ENCODE measurements at regions not wholly inside any gene's neighbourhood (a gene's known extent, or its start where the extent isn't known, plus 50 kb on each side); places are given as distances from the start of the nearest gene placed in this dataset.

- TF ChIP-seq CTCF (conservative IDR thresholded peaks at IDR 0.05; ENCODE audit: low read depth, low read length) (no peak), NFE2L2 (IDR thresholded peaks at IDR 0.05; ENCODE audit: low read depth, low read length) (no peak), BHLHE40 (IDR thresholded peaks at IDR 0.05; ENCODE audit: low read depth, low read length) (no peak)
Observed at GRCh38 chr9:111148052-111149017, 110.1 kb upstream of the LPAR1 start (continued).

Data from IMR-90 (cell line).